Ascending aorta (tissue), 2 donors: ENCODE measurements at regions not wholly inside any gene's neighbourhood (a gene's known extent, or its start where the extent isn't known, plus 50 kb on each side); places are given as distances from the start of the nearest gene placed in this dataset.

Experiments
- DNase-seq, 2 donors: peaks; one replicate each; pipeline ENCODE4 v3.0.0-alpha.2; 2019; ENCODE audit warnings: low spot score in 2 of 2
- H3K27ac ChIP-seq, 2 donors: fragments of 200-600 bp; sonication (generic); one replicate each; pipeline ENCODE4 v1.5.1; 2016 to 2017; ENCODE audit warnings: mild to moderate bottlenecking in 1 of 2
- H3K27me3 ChIP-seq: fragments of 200-600 bp; sonication (generic); one replicate; pipeline ENCODE4 v1.5.1; 2017
- H3K36me3 ChIP-seq, 2 donors: fragments of 200-600 bp; sonication (generic); one replicate each; pipeline ENCODE4 v1.5.1; 2016
- H3K4me1 ChIP-seq, 2 donors: fragments of 200-600 bp; sonication (generic); one replicate each; pipeline ENCODE4 v1.5.1; 2016 to 2017; ENCODE audit warnings: mild to moderate bottlenecking in 1 of 2
- H3K4me3 ChIP-seq, 2 donors: fragments of 200-600 bp; sonication (generic); one replicate each; pipeline ENCODE4 v1.5.1; 2016 to 2017; ENCODE audit warnings: mild to moderate bottlenecking in 1 of 2
- H3K9me3 ChIP-seq, 2 donors: fragments of 200-600 bp; sonication (generic); one replicate each; pipeline ENCODE4 v1.5.1; 2016
- intact Hi-C: fragments of 100-400 bp; cut with DNase I; formaldehyde crosslinking; loops from one replicate; pipeline ENCODE4 v1.15.1; 2023
- TF ChIP-seq, protein P1 (sequence below), 3 experiments: fragments of 200-600 bp in 2 of 3; fragments of 450-650 bp in 1 of 3; sonication (generic) in 2 of 3; IDR thresholded peaks; one replicate each; pipeline ENCODE4 v1.5.1; 2016 to 2019; ENCODE audit warnings: antibody characterized with exemption in 3 of 3, mild to moderate bottlenecking in 1 of 3, moderate library complexity in 1 of 3

DNA sequence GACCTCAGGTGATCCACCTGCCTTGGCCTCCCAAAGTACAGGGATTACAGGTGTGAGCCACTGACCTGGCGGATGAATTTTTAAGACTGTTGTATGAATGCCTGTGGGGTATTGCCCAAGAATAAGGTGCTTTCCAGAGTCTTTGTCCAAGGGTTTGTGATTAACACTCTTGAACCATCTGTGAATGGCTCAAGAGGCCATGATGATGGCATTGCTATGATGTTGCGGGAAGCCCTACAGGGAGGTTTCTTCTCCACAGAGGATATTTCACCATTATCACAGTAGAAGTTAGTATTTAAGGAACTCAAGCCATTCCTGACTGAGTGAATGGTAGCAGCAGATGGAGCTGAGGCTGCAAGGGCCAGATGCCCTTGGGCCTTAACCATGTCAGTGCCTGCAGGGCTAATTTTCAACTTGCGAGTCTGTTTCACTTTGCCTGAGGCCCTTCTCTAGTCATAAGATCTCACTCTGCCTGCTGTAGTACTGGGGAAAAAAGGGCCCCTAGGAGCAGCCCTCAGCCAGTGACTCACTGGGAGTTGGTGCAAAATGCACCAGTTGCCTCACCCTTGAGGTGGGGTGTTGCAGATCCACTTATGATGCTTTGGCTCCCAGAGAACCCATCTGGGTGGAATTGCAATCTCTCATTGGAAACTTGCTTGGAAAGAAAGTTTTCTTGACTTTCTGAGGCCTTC, 108.6 kb upstream of the FLRT2 start:
- no peaks in the 10 kb centered on the region for H3K27me3 ChIP-seq
- TF ChIP-seq, protein P1, sequence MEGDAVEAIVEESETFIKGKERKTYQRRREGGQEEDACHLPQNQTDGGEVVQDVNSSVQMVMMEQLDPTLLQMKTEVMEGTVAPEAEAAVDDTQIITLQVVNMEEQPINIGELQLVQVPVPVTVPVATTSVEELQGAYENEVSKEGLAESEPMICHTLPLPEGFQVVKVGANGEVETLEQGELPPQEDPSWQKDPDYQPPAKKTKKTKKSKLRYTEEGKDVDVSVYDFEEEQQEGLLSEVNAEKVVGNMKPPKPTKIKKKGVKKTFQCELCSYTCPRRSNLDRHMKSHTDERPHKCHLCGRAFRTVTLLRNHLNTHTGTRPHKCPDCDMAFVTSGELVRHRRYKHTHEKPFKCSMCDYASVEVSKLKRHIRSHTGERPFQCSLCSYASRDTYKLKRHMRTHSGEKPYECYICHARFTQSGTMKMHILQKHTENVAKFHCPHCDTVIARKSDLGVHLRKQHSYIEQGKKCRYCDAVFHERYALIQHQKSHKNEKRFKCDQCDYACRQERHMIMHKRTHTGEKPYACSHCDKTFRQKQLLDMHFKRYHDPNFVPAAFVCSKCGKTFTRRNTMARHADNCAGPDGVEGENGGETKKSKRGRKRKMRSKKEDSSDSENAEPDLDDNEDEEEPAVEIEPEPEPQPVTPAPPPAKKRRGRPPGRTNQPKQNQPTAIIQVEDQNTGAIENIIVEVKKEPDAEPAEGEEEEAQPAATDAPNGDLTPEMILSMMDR (IDR thresholded peaks at IDR 0.05): no peak
- H3K4me3 ChIP-seq: no peak overlapping the region
- no peak overlapping the region for H3K27ac ChIP-seq
- intact Hi-C loops: no loop called here
- no peak for DNase-seq
- peaks cover 0 to 2% of the 10 kb centered on the region in 2 donors for H3K4me1 ChIP-seq
- no peaks in the 10 kb centered on the region for H3K36me3 ChIP-seq
- no peaks in the 10 kb centered on the region for H3K9me3 ChIP-seq

GRCh38 chr14:85423889-85424288, 106.1 kb upstream of the FLRT2 start:
- H3K36me3 ChIP-seq: no peaks in the 10 kb centered on the region
- intact Hi-C loops: no loop called here
- H3K9me3 ChIP-seq: no peaks in the 10 kb centered on the region

GRCh38 chr14:85425507-85425906, 104.4 kb upstream of the FLRT2 start:
- no peaks in the 10 kb centered on the region for H3K27me3 ChIP-seq
- intact Hi-C loops: no loop called here
- H3K9me3 ChIP-seq: no peaks in the 10 kb centered on the region
- H3K27ac ChIP-seq: no peak overlapping the region
- H3K4me1 ChIP-seq: peaks cover 0 to 2% of the 10 kb centered on the region in 2 donors
- no peak for DNase-seq
- no peaks in the 10 kb centered on the region for H3K36me3 ChIP-seq
- TF ChIP-seq, protein P1 (IDR thresholded peaks at IDR 0.05): no peak
- H3K4me3 ChIP-seq: no peak overlapping the region

More at GRCh38 chr14:85423889-85424288, 106.1 kb upstream of the FLRT2 start:
- no peak for DNase-seq
- Histone ChIP-seq H3K27ac (no peak overlapping the region), H3K4me1 (peaks cover 0 to 2% of the 10 kb centered on the region in 2 donors), H3K4me3 (no peak overlapping the region), H3K27me3 (no peaks in the 10 kb centered on the region)
- TF ChIP-seq, protein P1 (IDR thresholded peaks at IDR 0.05): no peak

DNA sequence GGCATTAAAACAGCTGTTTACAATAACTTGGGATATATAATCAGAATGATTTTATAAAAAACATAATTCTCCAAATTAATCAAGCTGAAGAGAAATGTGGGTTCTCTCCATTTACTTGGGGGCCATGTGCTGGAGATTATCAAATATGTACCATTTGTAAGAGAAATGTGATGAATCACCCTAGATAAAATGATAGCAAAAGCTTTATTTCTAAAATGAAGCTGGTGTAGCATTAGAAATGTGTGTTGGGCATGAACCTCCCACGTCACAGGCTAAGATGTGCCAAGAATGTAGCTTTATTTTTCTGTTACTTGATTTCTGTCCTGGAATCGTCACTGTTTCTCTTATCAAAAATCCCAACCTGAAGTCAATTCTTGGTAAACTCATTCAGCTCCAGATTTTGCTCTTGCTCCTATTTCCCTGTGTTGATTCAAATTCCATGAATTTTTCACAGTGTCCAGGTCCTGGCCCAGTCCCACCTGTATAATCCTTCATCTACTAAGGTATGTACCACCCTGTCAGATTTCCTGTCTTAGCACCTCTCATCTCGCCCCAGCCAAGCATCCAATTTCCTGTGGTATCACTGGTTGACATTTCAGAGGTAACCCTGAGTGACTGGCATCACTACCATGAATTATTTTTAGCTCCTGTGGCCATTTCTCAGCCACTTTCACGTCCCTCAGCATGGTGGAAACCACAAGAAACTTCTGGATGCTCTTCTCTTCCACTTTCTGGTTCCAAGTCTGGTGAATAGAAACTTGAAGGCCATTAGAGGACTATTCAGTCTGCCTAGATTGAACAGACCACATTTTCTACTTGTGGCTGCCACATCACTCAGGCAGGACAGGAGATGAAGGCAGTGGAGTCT, 103.6 kb upstream of the FLRT2 start:
- Histone ChIP-seq H3K4me3 (no peak overlapping the region), H3K27ac (no peak overlapping the region), H3K9me3 (no peaks in the 10 kb centered on the region), H3K4me1 (peaks cover 0 to 2% of the 10 kb centered on the region in 2 donors), H3K27me3 (no peaks in the 10 kb centered on the region), H3K36me3 (no peaks in the 10 kb centered on the region)
- intact Hi-C loops: no loop called here
- TF ChIP-seq, protein P1 (IDR thresholded peaks at IDR 0.05): no peak
- DNase-seq: no peak

DNA sequence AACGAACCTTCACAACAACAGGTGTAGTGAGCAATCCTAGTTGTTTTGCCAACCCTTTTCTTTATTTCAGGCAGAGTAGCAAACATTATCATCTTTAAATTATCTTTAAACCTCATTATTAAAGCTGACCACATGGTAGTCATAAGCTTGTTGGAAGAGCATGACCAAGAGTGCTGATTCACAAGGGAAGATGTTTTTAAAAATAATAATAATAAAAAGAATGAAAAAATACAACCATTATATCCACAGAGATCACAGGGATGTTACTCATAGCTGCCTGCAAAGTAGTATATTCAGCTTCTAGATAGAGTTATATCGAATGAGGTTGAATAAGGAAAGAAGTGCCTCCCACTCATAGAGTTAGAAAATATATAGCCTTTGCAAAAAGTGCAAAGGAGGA, 101.0 kb upstream of the FLRT2 start:
- TF ChIP-seq, protein P1 (IDR thresholded peaks at IDR 0.05): no peak

More for the DNA sequence above, 101.0 kb upstream of the FLRT2 start:
- H3K4me1 ChIP-seq: peaks cover 0 to 2% of the 10 kb centered on the region in 2 donors
- no peaks in the 10 kb centered on the region for H3K36me3 ChIP-seq
- H3K4me3 ChIP-seq: no peak overlapping the region
- intact Hi-C loops: no loop called here
- no peak for DNase-seq
- H3K9me3 ChIP-seq: no peaks in the 10 kb centered on the region
- H3K27me3 ChIP-seq: no peaks in the 10 kb centered on the region
- no peak overlapping the region for H3K27ac ChIP-seq
